ENCODE measurements at regions not wholly inside any gene's neighbourhood (a gene's known extent, or its start where the extent isn't known, plus 50 kb on each side); places are given as distances from the start of the nearest gene placed in this dataset.

DNA sequence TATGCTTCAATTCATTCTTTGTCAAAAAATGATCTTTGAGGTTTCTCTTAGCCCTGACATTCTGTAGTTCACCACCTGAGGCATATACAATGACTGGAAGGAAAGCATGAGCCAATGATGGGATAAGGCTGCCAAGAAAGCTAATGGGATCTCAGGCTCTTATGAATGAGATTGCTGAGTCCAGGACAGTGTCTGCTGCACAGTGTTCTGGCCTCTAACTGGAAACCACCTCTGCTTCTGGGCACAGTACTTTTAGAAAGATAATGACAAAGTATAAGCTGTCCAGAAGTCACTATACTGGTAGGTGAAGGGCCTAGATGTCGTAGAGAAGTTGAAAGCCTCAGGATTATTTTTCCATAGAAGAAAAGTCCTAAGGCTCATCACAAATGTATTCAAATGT lies 69.1 kb upstream of the PAPPA start:
- POLR2A ChIA-PET, result no interaction called here
- intact Hi-C loops (cut with micrococcal nuclease; ENCODE audit: unreplicated experiment) (no loop called here), in situ Hi-C loops (cut with HindIII; ENCODE audit: low pct_unique_long_range_greater_than_20kb, low sequenced_read_pairs) (no loop called here)
- H3K4me3 ChIP-seq (ENCODE audit: low read depth in 2 of 2, low read length in 2 of 2), result no peak overlapping the region
- H3K27ac ChIP-seq (ENCODE audit: low read length), result no peak overlapping the region
- no peak for DNase-seq (ENCODE audit: low read depth, low spot score)
- CTCF ChIA-PET, result no interaction called here
- no TSS peak for BruUV-seq (replicated peaks)
- no peaks in the 10 kb centered on the region for H3K27me3 ChIP-seq (ENCODE audit: control insufficient read depth, insufficient read depth, low read length)
- no peaks in the 10 kb centered on the region for H3K36me3 ChIP-seq (ENCODE audit: control insufficient read depth, insufficient read depth, low read length)
- no peak for ATAC-seq
- no peaks in the 10 kb centered on the region for H3K9me3 ChIP-seq (ENCODE audit: control insufficient read depth, insufficient read depth, low read depth, low read length)
- H3K4me1 ChIP-seq (ENCODE audit: control insufficient read depth, insufficient read depth, low read length), result no peaks in the 10 kb centered on the region
- TF ChIP-seq POLR2AphosphoS5 (IDR thresholded peaks at IDR 0.05; ENCODE audit: low read depth, low read length), result no peak
- TF ChIP-seq, protein P1, sequence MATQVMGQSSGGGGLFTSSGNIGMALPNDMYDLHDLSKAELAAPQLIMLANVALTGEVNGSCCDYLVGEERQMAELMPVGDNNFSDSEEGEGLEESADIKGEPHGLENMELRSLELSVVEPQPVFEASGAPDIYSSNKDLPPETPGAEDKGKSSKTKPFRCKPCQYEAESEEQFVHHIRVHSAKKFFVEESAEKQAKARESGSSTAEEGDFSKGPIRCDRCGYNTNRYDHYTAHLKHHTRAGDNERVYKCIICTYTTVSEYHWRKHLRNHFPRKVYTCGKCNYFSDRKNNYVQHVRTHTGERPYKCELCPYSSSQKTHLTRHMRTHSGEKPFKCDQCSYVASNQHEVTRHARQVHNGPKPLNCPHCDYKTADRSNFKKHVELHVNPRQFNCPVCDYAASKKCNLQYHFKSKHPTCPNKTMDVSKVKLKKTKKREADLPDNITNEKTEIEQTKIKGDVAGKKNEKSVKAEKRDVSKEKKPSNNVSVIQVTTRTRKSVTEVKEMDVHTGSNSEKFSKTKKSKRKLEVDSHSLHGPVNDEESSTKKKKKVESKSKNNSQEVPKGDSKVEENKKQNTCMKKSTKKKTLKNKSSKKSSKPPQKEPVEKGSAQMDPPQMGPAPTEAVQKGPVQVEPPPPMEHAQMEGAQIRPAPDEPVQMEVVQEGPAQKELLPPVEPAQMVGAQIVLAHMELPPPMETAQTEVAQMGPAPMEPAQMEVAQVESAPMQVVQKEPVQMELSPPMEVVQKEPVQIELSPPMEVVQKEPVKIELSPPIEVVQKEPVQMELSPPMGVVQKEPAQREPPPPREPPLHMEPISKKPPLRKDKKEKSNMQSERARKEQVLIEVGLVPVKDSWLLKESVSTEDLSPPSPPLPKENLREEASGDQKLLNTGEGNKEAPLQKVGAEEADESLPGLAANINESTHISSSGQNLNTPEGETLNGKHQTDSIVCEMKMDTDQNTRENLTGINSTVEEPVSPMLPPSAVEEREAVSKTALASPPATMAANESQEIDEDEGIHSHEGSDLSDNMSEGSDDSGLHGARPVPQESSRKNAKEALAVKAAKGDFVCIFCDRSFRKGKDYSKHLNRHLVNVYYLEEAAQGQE (IDR thresholded peaks at IDR 0.05; ENCODE audit: insufficient read depth in 1 of 2, low read depth in 2 of 2, low read length in 1 of 2), result no peak
- TF ChIP-seq SIN3A (IDR thresholded peaks at IDR 0.05; ENCODE audit: borderline replicate concordance, insufficient read depth, low read depth, low read length), result no peak
- TF ChIP-seq, protein P2, sequence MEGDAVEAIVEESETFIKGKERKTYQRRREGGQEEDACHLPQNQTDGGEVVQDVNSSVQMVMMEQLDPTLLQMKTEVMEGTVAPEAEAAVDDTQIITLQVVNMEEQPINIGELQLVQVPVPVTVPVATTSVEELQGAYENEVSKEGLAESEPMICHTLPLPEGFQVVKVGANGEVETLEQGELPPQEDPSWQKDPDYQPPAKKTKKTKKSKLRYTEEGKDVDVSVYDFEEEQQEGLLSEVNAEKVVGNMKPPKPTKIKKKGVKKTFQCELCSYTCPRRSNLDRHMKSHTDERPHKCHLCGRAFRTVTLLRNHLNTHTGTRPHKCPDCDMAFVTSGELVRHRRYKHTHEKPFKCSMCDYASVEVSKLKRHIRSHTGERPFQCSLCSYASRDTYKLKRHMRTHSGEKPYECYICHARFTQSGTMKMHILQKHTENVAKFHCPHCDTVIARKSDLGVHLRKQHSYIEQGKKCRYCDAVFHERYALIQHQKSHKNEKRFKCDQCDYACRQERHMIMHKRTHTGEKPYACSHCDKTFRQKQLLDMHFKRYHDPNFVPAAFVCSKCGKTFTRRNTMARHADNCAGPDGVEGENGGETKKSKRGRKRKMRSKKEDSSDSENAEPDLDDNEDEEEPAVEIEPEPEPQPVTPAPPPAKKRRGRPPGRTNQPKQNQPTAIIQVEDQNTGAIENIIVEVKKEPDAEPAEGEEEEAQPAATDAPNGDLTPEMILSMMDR (IDR thresholded peaks at IDR 0.05), result no peak

DNA sequence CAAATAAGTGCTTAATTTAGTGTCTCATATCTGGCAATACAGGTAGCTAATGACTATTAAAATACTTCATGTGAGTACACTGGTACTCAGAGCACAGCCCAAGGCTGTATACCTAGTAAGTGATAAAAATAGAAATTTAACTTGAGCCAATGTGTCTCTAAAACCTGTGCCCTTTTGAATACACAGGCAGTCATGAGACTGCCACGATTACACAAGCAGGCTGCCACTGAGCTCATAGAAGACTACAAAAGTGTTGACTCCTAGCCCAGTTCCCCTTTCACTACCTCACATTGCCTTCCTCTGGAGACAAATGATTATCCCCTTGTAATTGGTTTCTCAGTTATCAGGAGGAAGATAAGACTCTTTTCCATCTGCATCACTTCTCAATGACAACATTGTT lies 66.3 kb upstream of the PAPPA start:
- Histone ChIP-seq H3K9me3 (ENCODE audit: control insufficient read depth, insufficient read depth, low read depth, low read length) (no peaks in the 10 kb centered on the region), H3K27ac (ENCODE audit: low read length) (no peak overlapping the region), H3K36me3 (ENCODE audit: control insufficient read depth, insufficient read depth, low read length) (no peaks in the 10 kb centered on the region), H3K27me3 (ENCODE audit: control insufficient read depth, insufficient read depth, low read length) (no peaks in the 10 kb centered on the region), H3K4me1 (ENCODE audit: control insufficient read depth, insufficient read depth, low read length) (no peaks in the 10 kb centered on the region), H3K4me3 (ENCODE audit: low read depth in 2 of 2, low read length in 2 of 2) (no peak overlapping the region)
- in situ Hi-C loops (cut with HindIII; ENCODE audit: low pct_unique_long_range_greater_than_20kb, low sequenced_read_pairs) (no loop called here), intact Hi-C loops (cut with micrococcal nuclease; ENCODE audit: unreplicated experiment) (no loop called here)
- ChIA-PET POLR2A (no interaction called here), CTCF (no interaction called here)
- DNase-seq (ENCODE audit: low read depth, low spot score), result no peak
- no peak for ATAC-seq
- BruUV-seq (replicated peaks), result no TSS peak
- no peak for TF ChIP-seq TCF7L2 (IDR thresholded peaks at IDR 0.05; ENCODE audit: low read depth, low read length)
- no peak for TF ChIP-seq SIN3A (IDR thresholded peaks at IDR 0.05; ENCODE audit: borderline replicate concordance, insufficient read depth, low read depth, low read length)
- TF ChIP-seq, protein P1 (IDR thresholded peaks at IDR 0.05; ENCODE audit: insufficient read depth in 1 of 2, low read depth in 2 of 2, low read length in 1 of 2), result no peak
- TF ChIP-seq, protein P2 (IDR thresholded peaks at IDR 0.05), result no peak
- TF ChIP-seq POLR2AphosphoS5 (IDR thresholded peaks at IDR 0.05; ENCODE audit: low read depth, low read length), result no peak
